Tibial nerve (tissue), 4 donors: ENCODE measurements at regions not wholly inside any gene's neighbourhood (a gene's known extent, or its start where the extent isn't known, plus 50 kb on each side); places are given as distances from the start of the nearest gene placed in this dataset.

ENCODE experiments used
- EP300 ChIP-seq, 2 donors: sonication (generic); formaldehyde crosslinking; IDR thresholded peaks; one replicate each; pipeline ENCODE4 v1.6.1; 2017; ENCODE audit warnings: antibody characterized with exemption in 2 of 2, mild to moderate bottlenecking in 1 of 2
- TF ChIP-seq, protein P1 (sequence below), 5 experiments: fragments of 200-600 bp in 3 of 5; fragments of 450-650 bp in 2 of 5; sonication (generic) in 3 of 5; IDR thresholded peaks; one replicate each; pipeline ENCODE4 v1.5.1; 2016 to 2019; ENCODE audit warnings: antibody characterized with exemption in 5 of 5, mild to moderate bottlenecking in 3 of 5, moderate library complexity in 2 of 5

DNA sequence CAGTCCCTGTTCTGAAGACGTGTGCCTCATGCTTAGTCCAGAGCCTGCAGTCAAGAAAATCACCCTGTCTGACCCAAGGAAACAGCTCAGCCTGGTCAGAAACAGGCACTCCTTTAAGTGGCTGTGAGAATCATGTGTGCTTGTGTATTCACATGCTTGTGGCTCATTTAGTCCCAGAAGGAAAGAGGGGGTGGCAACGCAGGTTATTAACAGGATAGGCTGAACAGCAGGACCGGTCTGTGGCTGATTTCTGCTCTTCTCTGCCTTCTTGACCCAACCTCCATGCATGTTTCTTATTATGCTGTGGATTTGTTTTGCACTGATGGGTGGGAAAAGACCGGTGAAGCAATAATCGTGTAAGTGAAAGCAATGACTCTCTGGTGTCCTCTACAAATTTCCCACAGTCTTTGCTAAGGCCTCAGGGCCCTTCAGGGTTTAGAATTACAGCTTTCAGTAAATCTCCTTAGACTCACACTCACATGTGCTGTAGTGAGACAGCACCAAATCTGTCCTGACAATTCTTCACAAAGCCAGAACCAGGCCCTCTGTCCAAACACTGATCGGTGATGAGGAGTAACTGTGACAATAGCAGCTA lies 288.1 kb downstream of the ETS1 start:
- TF ChIP-seq, protein P1, sequence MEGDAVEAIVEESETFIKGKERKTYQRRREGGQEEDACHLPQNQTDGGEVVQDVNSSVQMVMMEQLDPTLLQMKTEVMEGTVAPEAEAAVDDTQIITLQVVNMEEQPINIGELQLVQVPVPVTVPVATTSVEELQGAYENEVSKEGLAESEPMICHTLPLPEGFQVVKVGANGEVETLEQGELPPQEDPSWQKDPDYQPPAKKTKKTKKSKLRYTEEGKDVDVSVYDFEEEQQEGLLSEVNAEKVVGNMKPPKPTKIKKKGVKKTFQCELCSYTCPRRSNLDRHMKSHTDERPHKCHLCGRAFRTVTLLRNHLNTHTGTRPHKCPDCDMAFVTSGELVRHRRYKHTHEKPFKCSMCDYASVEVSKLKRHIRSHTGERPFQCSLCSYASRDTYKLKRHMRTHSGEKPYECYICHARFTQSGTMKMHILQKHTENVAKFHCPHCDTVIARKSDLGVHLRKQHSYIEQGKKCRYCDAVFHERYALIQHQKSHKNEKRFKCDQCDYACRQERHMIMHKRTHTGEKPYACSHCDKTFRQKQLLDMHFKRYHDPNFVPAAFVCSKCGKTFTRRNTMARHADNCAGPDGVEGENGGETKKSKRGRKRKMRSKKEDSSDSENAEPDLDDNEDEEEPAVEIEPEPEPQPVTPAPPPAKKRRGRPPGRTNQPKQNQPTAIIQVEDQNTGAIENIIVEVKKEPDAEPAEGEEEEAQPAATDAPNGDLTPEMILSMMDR (IDR thresholded peaks at IDR 0.05): no peak
- peak in 1 of 2 donors; percentile 57 for TF ChIP-seq EP300 (IDR thresholded peaks at IDR 0.05)
